SU-DHL-6 (cell line): ENCODE measurements at regions not wholly inside any gene's neighbourhood (a gene's known extent, or its start where the extent isn't known, plus 50 kb on each side); places are given as distances from the start of the nearest gene placed in this dataset.

Source experiments
- EZH2phosphoT487 ChIP-seq: fragments of 200-600 bp; sonication (generic), shearing (Covaris generic); conservative IDR thresholded peaks from 2 replicates; pipeline ENCODE4 v1.6.1; 2018; ENCODE audit warnings: mild to moderate bottlenecking, antibody characterized with exemption, low read length, moderate library complexity, mixed read lengths
- TF ChIP-seq, protein P1 (sequence below): fragments of 200-600 bp; sonication (generic); IDR thresholded peaks from one replicate; pipeline ENCODE4 v1.5.1; 2017; ENCODE audit warnings: antibody characterized with exemption, mild to moderate bottlenecking, low read length, moderate library complexity; ENCODE audit not compliant: insufficient read depth, poor library complexity, severe bottlenecking

DNA sequence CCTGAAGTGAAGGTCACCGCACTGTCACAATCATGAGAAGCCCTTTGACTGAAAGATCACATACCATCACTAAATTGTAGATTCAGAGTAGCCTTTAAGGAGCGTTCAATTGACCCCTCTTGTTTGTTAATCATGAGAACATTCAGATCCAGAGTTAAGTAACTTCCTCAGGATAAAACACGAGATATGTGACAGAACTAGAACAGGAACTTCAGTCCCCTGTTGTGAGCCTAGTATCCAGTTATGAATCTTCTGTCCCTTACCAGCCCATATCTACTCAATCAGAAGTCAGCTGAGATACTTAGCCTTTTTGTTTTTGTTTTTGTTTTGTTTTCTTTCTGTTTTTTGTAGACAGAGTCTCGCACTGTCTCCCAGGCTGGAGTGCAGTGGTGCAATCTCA, 547.3 kb downstream of the DTWD2 start:
- TF ChIP-seq, protein P1, sequence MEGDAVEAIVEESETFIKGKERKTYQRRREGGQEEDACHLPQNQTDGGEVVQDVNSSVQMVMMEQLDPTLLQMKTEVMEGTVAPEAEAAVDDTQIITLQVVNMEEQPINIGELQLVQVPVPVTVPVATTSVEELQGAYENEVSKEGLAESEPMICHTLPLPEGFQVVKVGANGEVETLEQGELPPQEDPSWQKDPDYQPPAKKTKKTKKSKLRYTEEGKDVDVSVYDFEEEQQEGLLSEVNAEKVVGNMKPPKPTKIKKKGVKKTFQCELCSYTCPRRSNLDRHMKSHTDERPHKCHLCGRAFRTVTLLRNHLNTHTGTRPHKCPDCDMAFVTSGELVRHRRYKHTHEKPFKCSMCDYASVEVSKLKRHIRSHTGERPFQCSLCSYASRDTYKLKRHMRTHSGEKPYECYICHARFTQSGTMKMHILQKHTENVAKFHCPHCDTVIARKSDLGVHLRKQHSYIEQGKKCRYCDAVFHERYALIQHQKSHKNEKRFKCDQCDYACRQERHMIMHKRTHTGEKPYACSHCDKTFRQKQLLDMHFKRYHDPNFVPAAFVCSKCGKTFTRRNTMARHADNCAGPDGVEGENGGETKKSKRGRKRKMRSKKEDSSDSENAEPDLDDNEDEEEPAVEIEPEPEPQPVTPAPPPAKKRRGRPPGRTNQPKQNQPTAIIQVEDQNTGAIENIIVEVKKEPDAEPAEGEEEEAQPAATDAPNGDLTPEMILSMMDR = no peak
- TF ChIP-seq EZH2phosphoT487 = no peak
